Heart left ventricle (tissue), 16 donors: ENCODE measurements at regions not wholly inside any gene's neighbourhood (a gene's known extent, or its start where the extent isn't known, plus 50 kb on each side); places are given as distances from the start of the nearest gene placed in this dataset.

Source experiments
- ATAC-seq, 4 donors: fragments of 200-7000 bp; cut with Tn5 transposase; one replicate each; pipeline ENCODE4 v1.9.1; 2020 to 2022; ENCODE audit warnings: moderate library complexity in 4 of 4, mild to moderate bottlenecking in 3 of 4, moderate number of reproducible peaks in 1 of 4
- DNase-seq, 5 donors: peaks; one replicate each; pipeline ENCODE4 v3.0.0-alpha.2; 2020
- H3K27ac ChIP-seq, 12 donors: fragments of 200-600 bp; sonication (generic) in 4 of 12; one replicate each; pipeline versions ENCODE4 v1.5.0 to v1.8.0; 2016 to 2022; ENCODE audit warnings: mild to moderate bottlenecking in 2 of 12
- H3K27me3 ChIP-seq, 9 donors: fragments of 200-600 bp; sonication (generic) in 2 of 9; one replicate each; pipeline versions ENCODE4 v1.5.1 to v1.8.0; 2016 to 2022; ENCODE audit warnings: mild to moderate bottlenecking in 3 of 9
- H3K36me3 ChIP-seq, 9 donors: fragments of 200-600 bp; sonication (generic) in 2 of 9; one replicate each; pipeline versions ENCODE4 v1.5.0 to v1.8.0; 2018 to 2022; ENCODE audit warnings: mild to moderate bottlenecking in 2 of 9
- H3K4me1 ChIP-seq, 12 donors: fragments of 200-600 bp; sonication (generic) in 4 of 12; one replicate each; pipeline versions ENCODE4 v1.5.0 to v1.8.0; 2016 to 2022; ENCODE audit warnings: mild to moderate bottlenecking in 3 of 12
- H3K4me3 ChIP-seq, 12 donors: fragments of 200-600 bp; sonication (generic) in 4 of 12; one replicate each; pipeline versions ENCODE4 v1.5.0 to v1.8.0; 2017 to 2022; ENCODE audit warnings: mild to moderate bottlenecking in 9 of 12, moderate library complexity in 4 of 12
- H3K9me3 ChIP-seq, 12 donors: fragments of 200-600 bp; sonication (generic) in 4 of 12; one replicate each; pipeline versions ENCODE4 v1.5.0 to v1.8.0; 2016 to 2022; ENCODE audit warnings: mild to moderate bottlenecking in 1 of 12
- POLR2A ChIP-seq, 2 donors: fragments of 450-650 bp; IDR thresholded peaks; one replicate each; pipeline ENCODE4 v1.6.1; 2017; ENCODE audit warnings: antibody characterized with exemption in 2 of 2, mild to moderate bottlenecking in 2 of 2, moderate library complexity in 2 of 2
- WGBS, 4 donors: extraction: QIAGEN DNeasy Blood & Tissue Kit in 2 of 4; methylation state at CpG; one replicate each; pipeline versions ENCODE4 v1.1.5 to v1.1.7; 2013 to 2018; 5-methylcytosine and 5-hydroxymethylcytosine counted together
- intact Hi-C, 10 donors: fragments of 100-400 bp; cut with DNase I; formaldehyde crosslinking; loops; one replicate each; pipeline versions ENCODE4 v1.11.1 to v1.14.2; 2022
- TF ChIP-seq, protein P1 (sequence below), 12 donors: fragments of 200-600 bp; sonication (generic) in 4 of 12; IDR thresholded peaks; one replicate each; pipeline versions ENCODE4 v1.5.0 to v1.8.0; 2018 to 2022; ENCODE audit warnings: antibody characterized with exemption in 12 of 12, mild to moderate bottlenecking in 5 of 12
- donor health status: ischemic (EF 13 %, LVEDD 7.1; RV severe dilation, severe dysfunction).
- donor health status: healthy with polysubstance abuse.
- donor health status: DM: no; HTN: yes; CAD: no.
- donor health status: DM: no; HTN: no; CAD: no.
- donor health status: ischemic (EF 25% LVEDD 6.9; RV normal size, moderate dysfunction).
- donor health status: ischemic (EF 25% LVEDD 5.7; RV mildly dilated, moderate dysfunction).
- donor health status: healthy.
- donor health status: DM: yes; HTN: yes; CAD: no.
- donor health status: ischemic (EF 35%, LVEDD 5.7; RV mildly dilated, moderate dysfunction).
- donor health status: nonischemic (EF 11% LVEDD 7.7; RV severe dilation, severe dysfunction).
- donor health status: DM: yes; HTN: yes; CAD: no.
- donor health status: PGD.
- donor health status: ischemic (EF 29% LVEDD 5.4; RV normal size, mild dysfunction).
- donor health status: nonischemic (EF 23%, LVEDD 6.1; RV moderate dilation, normal function).

DNA sequence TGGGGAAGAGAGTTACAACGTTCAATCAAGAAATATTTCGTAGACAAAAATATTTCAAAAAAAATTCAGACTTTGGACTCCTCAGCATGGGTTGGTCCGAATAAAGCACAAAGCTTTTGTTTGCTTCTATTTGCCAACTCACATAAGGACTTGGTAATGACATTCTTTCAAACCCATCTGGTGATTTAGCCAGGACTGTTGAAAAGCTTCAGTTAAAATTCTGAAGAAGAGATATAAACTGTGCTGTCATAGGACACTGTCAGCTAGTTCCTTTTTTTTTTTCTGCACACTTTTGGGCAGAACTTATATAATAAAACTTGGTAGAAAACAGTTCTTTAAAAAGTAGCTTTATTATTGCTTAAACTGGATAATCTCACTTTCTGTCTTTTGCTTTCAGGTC is 660.8 kb upstream of the SGO1 start:
- Histone ChIP-seq H3K4me1 (no peaks in the 10 kb centered on the region), H3K27me3 (no peaks in the 10 kb centered on the region), H3K9me3 (no peaks in the 10 kb centered on the region), H3K4me3 (no peak overlapping the region), H3K36me3 (no peaks in the 10 kb centered on the region), H3K27ac (no peak overlapping the region)
- ATAC-seq (no peak), DNase-seq (no peak)
- 85 to 91% (median 86%) methylated on average over 3 of the region's 3 CpGs for WGBS, 4 donors
- TF ChIP-seq POLR2A (IDR thresholded peaks at IDR 0.05) = no peak
- TF ChIP-seq, protein P1, sequence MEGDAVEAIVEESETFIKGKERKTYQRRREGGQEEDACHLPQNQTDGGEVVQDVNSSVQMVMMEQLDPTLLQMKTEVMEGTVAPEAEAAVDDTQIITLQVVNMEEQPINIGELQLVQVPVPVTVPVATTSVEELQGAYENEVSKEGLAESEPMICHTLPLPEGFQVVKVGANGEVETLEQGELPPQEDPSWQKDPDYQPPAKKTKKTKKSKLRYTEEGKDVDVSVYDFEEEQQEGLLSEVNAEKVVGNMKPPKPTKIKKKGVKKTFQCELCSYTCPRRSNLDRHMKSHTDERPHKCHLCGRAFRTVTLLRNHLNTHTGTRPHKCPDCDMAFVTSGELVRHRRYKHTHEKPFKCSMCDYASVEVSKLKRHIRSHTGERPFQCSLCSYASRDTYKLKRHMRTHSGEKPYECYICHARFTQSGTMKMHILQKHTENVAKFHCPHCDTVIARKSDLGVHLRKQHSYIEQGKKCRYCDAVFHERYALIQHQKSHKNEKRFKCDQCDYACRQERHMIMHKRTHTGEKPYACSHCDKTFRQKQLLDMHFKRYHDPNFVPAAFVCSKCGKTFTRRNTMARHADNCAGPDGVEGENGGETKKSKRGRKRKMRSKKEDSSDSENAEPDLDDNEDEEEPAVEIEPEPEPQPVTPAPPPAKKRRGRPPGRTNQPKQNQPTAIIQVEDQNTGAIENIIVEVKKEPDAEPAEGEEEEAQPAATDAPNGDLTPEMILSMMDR (IDR thresholded peaks at IDR 0.05) = no peak
- intact Hi-C loops = no loop called here

GRCh38 chr3:20846066-20846465 is 660.1 kb upstream of the SGO1 start:
- DNase-seq (no peak), ATAC-seq (no peak)
- no peaks in the 10 kb centered on the region for H3K9me3 ChIP-seq
- intact Hi-C loops = no loop called here
- no peaks in the 10 kb centered on the region for H3K4me1 ChIP-seq
- 89 to 97% (median 95%) methylated on average over 2 of the region's 2 CpGs for WGBS, 4 donors
- H3K36me3 ChIP-seq = no peaks in the 10 kb centered on the region
- H3K27ac ChIP-seq = no peak overlapping the region
- TF ChIP-seq POLR2A (IDR thresholded peaks at IDR 0.05) = no peak
- TF ChIP-seq, protein P1 (IDR thresholded peaks at IDR 0.05) = no peak
- no peak overlapping the region for H3K4me3 ChIP-seq
- H3K27me3 ChIP-seq = no peaks in the 10 kb centered on the region

DNA sequence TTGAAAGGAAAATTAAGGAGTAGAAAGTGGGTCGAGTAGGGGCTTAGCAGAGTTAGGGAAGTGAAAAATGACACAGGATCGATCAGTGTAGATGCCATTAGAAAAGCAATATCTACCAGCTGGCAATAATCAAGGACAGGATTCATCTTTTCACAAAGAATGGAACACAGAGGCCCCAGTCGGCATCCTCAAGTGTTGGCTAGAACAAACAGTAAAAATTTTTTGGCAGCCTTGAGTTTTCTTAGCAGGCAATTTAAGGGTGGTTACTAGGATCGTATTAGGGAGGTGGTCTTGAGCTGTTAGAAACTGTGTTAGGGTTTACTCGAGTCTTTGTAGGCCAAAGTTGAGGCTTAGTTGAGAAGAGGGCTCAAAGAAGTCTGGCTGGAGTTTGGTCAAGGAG is 658.8 kb upstream of the SGO1 start:
- WGBS, 4 donors = 71 to 77% (median 75%) methylated on average over 5 of the region's 5 CpGs
- Histone ChIP-seq H3K4me1 (no peaks in the 10 kb centered on the region), H3K4me3 (no peak overlapping the region), H3K27me3 (no peaks in the 10 kb centered on the region), H3K9me3 (no peaks in the 10 kb centered on the region), H3K27ac (no peak overlapping the region), H3K36me3 (no peaks in the 10 kb centered on the region)
- DNase-seq (no peak), ATAC-seq (no peak)
- TF ChIP-seq, protein P1 (IDR thresholded peaks at IDR 0.05) = no peak
- TF ChIP-seq POLR2A (IDR thresholded peaks at IDR 0.05) = no peak
- intact Hi-C loops = no loop called here

GRCh38 chr3:20842594-20843436 is 656.8 kb upstream of the SGO1 start:
- TF ChIP-seq, protein P1 (IDR thresholded peaks at IDR 0.05) = no peak
- no peak for TF ChIP-seq POLR2A (IDR thresholded peaks at IDR 0.05)
- Histone ChIP-seq H3K9me3 (peaks cover 0 to 7% (median 0%) of the 10 kb centered on the region in 12 donors), H3K27ac (no peak overlapping the region), H3K4me1 (no peaks in the 10 kb centered on the region), H3K36me3 (no peaks in the 10 kb centered on the region), H3K4me3 (no peak overlapping the region), H3K27me3 (no peaks in the 10 kb centered on the region)
- DNase-seq = no peak
- intact Hi-C loops = no loop called here
- no peak for ATAC-seq
- WGBS, 4 donors = 76 to 79% (median 78%) methylated on average over 3 of the region's 3 CpGs
